ENCODE measurements at regions not wholly inside any gene's neighbourhood (a gene's known extent, or its start where the extent isn't known, plus 50 kb on each side); places are given as distances from the start of the nearest gene placed in this dataset.
"Not testable (repeated sequence)": the region's sequence is repeated elsewhere in the genome, so short reads cannot be mapped to it uniquely, and the experiment has no call there.

DNA sequence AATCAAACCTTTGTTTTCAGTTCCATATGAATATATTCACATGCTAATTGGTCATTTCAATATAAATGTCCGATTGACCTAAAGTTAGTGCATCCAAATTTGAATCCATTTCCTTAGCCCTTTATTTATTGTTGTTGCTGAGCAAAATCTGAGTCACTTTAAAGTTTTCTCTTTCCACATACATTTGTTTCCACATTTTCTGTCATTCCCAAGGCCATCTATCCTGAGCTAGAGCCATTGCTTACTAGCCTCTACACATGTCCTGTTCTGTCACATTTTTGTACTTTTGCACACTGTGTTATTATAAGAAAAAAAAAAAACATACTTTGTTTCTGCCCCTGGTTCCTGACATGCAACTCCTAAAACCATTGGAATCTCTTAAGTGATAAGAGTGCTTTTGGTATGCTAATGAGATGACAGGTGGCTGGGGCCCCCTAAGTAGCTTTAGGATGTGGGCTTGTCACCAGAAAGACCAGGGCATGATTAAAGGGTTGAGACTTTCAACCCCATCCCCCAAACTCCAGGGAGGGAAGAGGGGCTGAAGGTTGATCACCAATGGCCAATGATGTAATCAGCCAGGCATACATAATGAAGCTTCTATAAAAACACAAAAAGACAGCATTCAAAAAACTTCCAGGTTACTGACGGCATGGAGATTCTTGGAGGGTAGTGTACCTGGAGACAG lies 353.3 kb upstream of the MAGEB16 start:
- no peak for DNase-seq
- no peak for TF ChIP-seq GATA1 (IDR thresholded peaks at IDR 0.05; ENCODE audit: low read depth, low read length)
- TF ChIP-seq POLR2A (IDR thresholded peaks at IDR 0.05; ENCODE audit: low read length), result no peak

DNA sequence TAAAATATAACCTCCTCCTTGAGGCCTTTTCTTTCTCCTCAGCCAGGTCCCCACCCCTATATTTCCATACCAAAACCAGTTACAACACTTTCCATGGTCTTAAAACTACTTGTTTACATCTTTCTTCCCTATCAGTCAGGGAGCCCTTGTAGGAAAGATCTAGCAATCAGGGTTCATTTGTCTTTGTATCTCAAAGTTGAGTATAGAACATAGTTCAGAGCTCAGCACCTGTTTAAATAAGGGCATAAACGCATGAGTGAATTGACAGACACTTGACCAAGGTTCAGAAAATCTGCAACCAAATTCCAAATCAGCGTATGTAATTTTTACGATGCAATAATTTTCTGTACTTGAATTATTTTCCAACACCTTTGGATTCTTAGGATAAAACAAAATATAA lies 352.2 kb upstream of the MAGEB16 start:
- TF ChIP-seq GATA1 (IDR thresholded peaks at IDR 0.05; ENCODE audit: low read depth, low read length), result no peak
- TF ChIP-seq POLR2A (IDR thresholded peaks at IDR 0.05; ENCODE audit: low read length), result no peak
- DNase-seq, result no peak

DNA sequence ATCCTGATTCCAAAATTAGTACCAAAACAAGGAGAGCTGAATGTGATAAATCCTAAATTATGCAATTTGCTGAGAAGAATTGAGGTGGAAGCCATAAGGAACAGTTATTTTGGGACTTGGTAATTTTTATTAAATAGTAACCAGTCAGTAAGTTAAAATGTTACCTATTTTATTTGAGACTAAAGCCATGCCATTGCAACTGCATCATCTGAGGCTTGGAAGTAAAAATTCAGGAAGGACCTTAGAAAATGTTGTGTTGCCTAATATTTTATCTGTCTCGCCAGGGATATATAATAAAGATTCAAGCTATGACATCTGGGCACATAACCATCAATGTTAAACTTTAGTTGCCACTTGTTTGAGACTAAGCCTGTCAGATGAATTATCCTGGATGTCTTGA lies 341.3 kb upstream of the MAGEB16 start:
- TF ChIP-seq POLR2A (IDR thresholded peaks at IDR 0.05; ENCODE audit: low read length) (no peak), GATA1 (IDR thresholded peaks at IDR 0.05; ENCODE audit: low read depth, low read length) (no peak)
- DNase-seq, result no peak

DNA sequence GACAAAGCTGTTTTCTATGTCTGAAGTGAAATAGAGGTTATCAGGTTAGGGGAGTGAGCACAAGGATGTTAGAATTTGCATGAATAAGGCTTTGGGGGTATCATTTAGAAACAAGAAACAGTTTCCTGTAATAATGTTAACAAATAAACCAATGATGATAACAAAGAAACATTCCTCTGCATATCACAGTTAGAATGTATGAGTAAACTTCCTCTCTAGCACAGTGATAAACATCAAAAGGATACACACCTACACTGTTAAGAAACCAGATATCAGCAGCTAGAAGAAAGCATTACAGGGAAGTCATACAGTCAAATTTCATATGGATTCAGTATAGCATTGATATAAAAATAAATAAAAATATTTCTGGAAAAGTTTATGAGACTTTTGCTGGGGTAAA lies 340.0 kb upstream of the MAGEB16 start:
- TF ChIP-seq GATA1 (IDR thresholded peaks at IDR 0.05; ENCODE audit: low read depth, low read length) (no peak), POLR2A (IDR thresholded peaks at IDR 0.05; ENCODE audit: low read length) (no peak)
- DNase-seq, result no peak

DNA sequence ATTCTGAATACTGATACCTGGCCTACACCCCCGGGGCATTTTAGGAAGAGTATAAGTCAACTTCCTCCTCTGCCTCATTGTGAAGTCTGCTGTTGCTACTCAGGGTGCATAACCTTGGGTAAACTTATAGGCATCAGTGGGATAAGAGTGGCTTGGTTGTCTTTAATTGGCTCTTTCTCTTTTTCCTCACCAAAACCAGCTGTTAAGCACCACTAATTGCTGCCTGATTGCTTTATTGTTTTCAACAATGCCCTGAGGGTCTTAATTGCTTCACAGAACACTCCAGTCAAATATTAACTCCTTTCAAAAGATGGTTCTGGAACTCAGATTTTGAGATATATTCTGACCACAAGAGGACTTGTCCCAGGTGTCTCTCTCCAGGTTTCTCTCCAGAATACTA lies 337.0 kb upstream of the MAGEB16 start:
- no peak for DNase-seq
- no peak for TF ChIP-seq POLR2A (IDR thresholded peaks at IDR 0.05; ENCODE audit: low read length)
- TF ChIP-seq GATA1 (IDR thresholded peaks at IDR 0.05; ENCODE audit: low read depth, low read length), result no peak

DNA sequence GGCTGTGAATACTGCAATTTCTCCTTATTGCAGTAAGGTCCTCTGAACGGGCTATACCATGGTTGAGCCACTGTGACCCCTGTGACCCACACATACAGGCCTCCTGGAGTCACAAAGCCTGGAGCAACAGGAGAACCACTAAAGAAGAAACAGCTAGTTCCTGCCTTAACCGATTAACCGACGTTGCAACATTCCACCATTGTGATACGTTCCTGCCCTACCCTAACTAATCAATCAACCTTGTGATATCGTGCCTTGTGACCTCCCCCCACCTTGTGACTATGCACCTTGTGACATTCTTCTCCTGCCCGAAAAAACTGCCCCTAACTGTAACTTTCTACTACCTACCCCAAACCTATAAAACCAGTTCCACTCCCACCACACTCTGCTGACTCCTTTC lies 301.5 kb upstream of the MAGEB16 start:
- DNase-seq, result not testable (repeated sequence)

DNA sequence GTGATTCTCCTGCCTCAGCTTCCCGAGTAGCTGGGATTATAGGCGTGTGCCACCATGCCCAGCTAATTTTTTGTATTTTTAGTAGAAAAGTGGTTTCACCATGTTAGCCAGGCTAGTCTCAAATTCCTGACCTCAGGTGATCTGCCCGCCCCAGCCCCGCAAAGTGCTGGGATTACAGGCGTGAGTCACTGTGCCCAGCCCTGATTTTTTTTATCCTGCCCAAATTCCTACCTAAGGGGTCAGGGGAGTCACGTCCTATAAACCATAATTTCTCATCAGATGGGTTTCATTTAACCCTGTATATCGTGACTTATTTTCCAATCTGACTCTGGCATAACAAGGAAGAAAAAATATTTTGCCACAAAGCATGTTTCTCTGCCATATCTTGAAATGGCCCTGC lies 300.7 kb upstream of the MAGEB16 start:
- not testable (repeated sequence) for DNase-seq

DNA sequence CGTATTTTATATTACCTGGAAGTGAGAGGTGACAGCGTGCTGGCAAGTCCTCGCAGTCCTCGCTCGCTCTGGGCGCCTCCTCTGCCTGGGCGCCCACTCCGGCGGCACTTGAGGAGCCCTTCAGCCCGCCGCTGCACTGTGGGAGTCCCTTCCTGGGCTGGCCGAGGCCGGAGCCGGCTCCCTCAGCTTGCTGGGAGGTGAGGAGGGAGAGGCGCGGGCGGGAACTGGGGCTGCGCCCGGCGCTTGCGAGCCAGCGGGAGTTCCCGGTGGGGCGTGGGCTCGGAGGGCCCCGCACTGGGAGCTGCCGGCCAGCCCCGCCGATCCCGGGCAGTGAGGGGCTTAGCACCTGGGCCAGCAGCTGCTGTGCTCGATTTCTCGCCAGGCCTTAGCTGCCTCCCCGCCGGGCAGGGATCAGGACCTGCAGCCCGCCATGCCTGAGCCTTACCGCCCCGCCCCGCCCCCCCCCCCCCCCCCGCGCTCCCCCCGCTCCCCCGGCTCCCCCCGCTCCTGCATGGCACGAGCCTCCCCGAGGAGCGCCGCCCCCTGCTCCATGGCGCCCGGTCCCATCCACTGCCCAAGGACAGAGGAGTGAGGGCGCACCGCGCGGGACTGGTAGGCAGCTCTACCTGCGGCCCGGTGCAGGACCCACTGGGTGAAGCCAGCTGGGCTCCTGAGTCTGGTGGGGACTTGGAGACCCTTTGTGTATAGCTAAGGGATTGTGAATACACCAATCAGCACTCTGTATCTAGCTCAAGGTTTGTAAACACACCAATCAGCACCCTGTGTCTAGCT lies 298.9 kb upstream of the MAGEB16 start:
- TF ChIP-seq GATA1 (IDR thresholded peaks at IDR 0.05; ENCODE audit: low read depth, low read length) (no peak), POLR2A (IDR thresholded peaks at IDR 0.05; ENCODE audit: low read length) (no peak)
- no peak for DNase-seq

DNA sequence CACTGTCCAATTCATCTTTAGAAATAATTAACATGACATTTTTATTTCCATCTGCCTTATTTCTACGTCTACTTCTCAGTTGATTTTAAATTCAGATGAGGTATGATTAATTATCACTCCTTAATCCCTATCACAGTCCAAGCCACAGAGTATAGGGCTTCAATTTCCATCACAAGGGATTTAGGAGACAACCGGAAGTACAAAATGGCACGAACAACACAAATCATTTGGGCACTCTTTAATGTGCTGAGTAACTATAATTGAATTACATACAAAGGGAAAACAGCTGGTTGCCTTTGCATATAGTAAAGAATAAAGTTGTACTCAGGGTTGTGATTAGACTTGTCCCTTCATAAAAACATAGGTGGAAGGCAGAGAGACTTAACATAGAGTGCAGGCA lies 290.4 kb upstream of the MAGEB16 start:
- no peak for TF ChIP-seq GATA1 (IDR thresholded peaks at IDR 0.05; ENCODE audit: low read depth, low read length)
- no peak for TF ChIP-seq POLR2A (IDR thresholded peaks at IDR 0.05; ENCODE audit: low read length)
- no peak for DNase-seq

DNA sequence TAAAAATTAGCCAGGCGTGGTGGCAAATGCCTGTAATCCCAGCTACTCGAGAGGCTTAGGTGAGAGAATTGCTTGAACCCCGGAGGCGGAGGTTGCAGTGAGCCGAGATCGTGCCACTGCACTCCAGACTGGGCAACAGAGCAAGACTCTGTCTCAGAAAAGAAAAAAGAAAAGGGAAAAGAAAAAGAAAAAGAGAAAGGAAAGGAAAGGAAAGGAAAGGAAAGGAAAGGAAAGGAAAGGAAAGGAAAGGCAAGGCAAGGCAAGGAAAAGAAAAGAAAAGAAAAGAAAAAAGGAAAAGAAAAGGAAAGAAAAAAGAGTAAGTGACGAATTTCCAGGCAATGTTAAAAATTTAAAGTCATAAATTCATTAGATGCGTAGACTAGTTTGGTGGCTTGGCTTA lies 250.1 kb upstream of the MAGEB16 start:
- DNase-seq, result not testable (repeated sequence)

DNA sequence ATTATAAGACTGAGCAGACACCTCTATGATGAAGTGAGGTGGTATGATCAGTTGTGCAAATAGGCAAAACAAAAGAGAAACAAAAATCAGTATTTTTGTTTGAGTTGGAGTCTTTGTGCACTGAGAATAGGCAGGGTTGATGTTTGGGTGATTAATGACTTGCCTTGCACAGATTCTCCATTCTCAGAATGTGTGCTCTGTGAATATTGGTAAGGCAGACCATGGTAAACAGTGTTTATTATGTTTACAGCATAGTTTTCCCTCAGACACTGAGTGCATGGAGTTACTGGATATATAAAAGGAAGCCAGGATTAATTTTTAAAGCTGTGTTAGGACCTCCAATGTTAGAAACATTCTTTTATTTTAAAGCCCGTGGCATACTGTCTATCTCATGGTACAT lies 240.2 kb upstream of the MAGEB16 start:
- TF ChIP-seq POLR2A (IDR thresholded peaks at IDR 0.05; ENCODE audit: low read length) (no peak), GATA1 (IDR thresholded peaks at IDR 0.05; ENCODE audit: low read depth, low read length) (no peak)
- no peak for DNase-seq

DNA sequence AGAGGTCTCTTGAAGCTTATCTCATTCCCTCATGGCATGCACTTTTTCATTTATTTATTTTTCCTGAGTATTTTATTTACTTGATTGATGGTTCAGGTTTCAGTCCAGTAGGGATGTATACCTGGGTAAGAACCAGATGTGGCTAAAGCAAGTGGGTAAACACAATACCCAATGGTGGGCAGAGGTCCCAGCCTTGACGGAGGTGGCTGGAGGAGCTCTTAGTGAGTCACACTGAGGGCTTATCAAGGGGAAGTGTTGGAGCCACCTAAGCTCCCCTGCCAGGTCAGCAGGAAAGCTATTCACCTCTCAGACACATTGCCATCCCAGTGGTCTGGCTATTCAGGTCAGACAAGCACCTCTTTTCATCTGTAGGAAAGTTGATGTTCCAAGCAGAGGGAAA lies 236.2 kb upstream of the MAGEB16 start:
- TF ChIP-seq GATA1 (IDR thresholded peaks at IDR 0.05; ENCODE audit: low read depth, low read length), result no peak
- no peak for TF ChIP-seq POLR2A (IDR thresholded peaks at IDR 0.05; ENCODE audit: low read length)

DNA sequence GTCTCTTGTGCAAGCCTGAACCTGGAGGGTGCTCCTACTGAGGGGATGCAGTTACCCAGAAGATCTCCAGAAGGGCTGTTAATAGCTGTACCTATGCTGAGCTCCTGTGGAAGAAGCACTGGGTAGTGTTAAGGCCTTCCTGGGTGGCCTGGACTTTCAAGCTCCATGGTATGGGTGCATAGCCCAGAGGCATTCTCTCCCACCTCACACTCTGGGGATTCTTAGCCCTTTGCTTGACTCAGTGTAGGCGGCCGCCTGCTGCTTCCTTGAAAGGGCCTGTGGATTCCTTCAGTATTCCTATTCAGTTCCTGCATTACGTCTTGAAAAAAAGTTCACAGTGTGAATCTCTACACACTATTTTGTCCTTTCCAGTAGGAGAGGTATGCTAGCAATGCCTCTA lies 235.7 kb upstream of the MAGEB16 start:
- TF ChIP-seq POLR2A (IDR thresholded peaks at IDR 0.05; ENCODE audit: low read length) (no peak), GATA1 (IDR thresholded peaks at IDR 0.05; ENCODE audit: low read depth, low read length) (no peak)
- no peak for DNase-seq

More for the DNA sequence above, 236.2 kb upstream of the MAGEB16 start:
- DNase-seq, result no peak

DNA sequence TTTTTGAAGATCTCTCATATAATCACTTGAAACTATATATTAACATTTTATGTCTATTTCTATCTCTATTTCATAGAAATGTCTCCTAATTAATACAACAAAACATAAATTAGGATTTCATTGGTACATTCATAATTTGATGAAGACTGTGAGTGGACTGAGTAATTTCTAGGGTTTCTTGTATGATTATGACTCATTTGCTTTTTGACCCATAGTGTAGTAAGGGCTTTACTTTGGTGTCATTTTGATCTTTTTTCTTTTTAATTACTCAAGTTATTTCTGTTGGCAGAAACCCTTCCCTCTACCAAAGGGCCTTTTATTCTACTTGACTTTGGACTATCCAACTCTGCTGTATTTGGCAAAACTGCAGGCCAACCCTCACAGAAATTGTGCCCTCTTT lies 207.9 kb upstream of the MAGEB16 start:
- TF ChIP-seq GATA1 (IDR thresholded peaks at IDR 0.05; ENCODE audit: low read depth, low read length), result no peak
- TF ChIP-seq POLR2A (IDR thresholded peaks at IDR 0.05; ENCODE audit: low read length), result no peak
- no peak for DNase-seq

DNA sequence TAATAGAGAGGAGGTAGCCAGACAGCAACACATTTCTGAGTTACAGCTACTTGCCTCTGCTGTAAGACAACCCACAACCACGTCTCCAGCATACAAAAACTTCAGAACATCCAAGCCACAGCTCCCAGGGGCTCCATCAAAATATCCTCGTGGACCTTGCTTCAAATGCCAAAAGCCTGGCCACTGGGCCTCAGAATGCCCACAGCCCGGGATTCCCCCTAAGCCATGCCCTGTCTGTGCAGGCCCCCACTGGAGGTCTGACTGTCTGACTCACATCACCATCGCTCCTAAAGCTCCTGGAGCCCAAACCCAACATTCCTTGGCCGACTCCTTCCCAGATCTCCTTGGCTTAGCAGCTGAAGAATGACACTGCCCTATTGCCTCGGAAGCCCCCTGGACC lies 186.6 kb upstream of the MAGEB16 start:
- not testable (repeated sequence) for DNase-seq

DNA sequence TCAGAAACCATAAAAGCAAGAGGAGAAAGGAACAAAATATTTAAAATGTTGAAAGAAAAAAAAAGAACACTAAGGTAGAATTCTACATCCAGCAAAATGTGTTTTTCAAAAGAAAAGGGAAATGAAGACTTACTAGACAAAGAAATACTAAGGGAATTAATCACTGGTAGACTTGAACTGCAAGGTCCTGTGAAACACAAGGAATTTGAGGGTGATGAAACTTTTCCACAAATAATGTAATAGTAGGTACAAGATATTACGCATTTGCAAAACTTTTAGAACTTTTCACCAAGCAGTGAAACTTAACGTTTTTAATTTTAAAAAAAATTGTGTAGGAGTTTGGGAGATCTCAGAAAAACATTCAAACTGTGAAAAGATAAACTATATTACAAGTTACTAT lies 180.3 kb upstream of the MAGEB16 start:
- DNase-seq, result no peak
- TF ChIP-seq POLR2A (IDR thresholded peaks at IDR 0.05; ENCODE audit: low read length), result no peak
- no peak for TF ChIP-seq GATA1 (IDR thresholded peaks at IDR 0.05; ENCODE audit: low read depth, low read length)

Measured in erythroblast (primary cell).